A549 (cell line): ENCODE measurements at regions not wholly inside any gene's neighbourhood (a gene's known extent, or its start where the extent isn't known, plus 50 kb on each side); places are given as distances from the start of the nearest gene placed in this dataset.

Source experiments
- EP300 ChIP-seq, 2 experiments: fragments of >200 bp; sonication (Bioruptor Twin); formaldehyde crosslinking; IDR thresholded peaks; 2 replicates in 1 of 2; 3 replicates in 1 of 2; pipeline ENCODE4 v1.6.1; 2016 to 2017
- MAFK ChIP-seq: fragments of 450-650 bp; IDR thresholded peaks from 2 replicates; pipeline ENCODE4 v1.6.1; 2014; ENCODE audit not compliant: partially characterized antibody
- RFX5 ChIP-seq: fragments of 450-650 bp; IDR thresholded peaks from 2 replicates; pipeline ENCODE4 v1.7.1; 2014; ENCODE audit warnings: antibody characterized with exemption, mild to moderate bottlenecking, moderate library complexity

DNA sequence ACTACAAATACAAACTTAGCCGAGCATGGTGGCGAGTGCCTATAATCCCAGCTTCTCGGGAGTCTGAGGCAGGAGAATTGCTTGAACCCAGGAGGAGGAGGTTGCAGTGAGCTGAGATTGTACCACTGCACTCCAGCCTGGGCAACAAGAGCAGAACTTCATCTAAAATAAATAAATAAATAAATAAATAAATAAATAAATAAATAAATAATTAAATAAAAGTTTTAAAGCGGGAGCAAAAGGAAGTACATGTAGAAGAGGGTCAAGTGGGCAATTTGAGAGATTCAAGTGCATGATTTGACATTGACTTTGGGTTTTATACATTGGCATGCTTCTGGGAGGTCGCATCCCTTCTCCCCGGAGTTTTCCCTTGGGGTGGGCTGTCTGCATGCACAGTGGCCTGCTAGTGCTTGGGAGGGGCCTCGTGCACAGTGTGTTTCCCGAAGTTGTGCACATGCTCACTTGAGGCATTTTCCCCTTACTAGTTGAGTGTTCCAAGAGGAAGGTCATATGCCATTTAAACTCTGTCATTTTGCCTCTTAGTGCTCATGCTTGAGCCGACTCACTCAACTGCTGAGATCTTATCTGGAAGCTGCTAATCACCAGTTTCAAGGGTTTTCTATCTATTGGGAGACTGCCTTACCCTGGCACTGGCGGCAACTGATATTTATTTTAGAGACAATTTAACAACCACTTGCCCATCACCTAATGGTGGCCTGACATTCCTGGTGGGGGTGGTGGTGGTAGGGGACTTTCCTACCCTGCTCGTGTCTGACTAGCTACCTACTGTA is 193.2 kb upstream of the MPHOSPH6 start:
- TF ChIP-seq MAFK = no peak
- no peak for TF ChIP-seq RFX5
- TF ChIP-seq EP300 (IDR thresholded peaks at IDR 0.05) = no peak
